ENCODE measurements at regions not wholly inside any gene's neighbourhood (a gene's known extent, or its start where the extent isn't known, plus 50 kb on each side); places are given as distances from the start of the nearest gene placed in this dataset.
"Not testable (repeated sequence)": the region's sequence is repeated elsewhere in the genome, so short reads cannot be mapped to it uniquely, and the experiment has no call there.

DNA sequence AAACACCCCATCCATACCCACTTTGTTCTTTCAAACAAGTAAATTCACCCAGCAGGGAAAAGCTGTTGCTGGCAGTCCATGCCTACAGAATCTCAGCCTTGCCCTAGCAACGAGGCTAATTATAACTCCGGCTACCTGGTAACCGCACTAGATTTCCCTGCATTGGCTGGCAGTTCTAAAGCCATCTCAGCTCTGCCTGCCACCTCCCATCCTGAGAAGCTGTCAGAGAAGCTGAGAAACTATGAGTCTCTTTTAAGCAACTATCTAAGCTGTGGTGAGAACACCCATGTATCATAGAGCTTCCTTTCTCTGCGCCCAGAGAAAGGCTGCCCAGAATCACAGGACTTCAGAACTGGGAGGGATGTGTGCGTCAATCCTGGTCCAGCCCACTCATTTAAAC, 126.5 kb upstream of the NBPF9 start:
- not testable (repeated sequence) for DNase-seq (ENCODE audit: low read depth)

DNA sequence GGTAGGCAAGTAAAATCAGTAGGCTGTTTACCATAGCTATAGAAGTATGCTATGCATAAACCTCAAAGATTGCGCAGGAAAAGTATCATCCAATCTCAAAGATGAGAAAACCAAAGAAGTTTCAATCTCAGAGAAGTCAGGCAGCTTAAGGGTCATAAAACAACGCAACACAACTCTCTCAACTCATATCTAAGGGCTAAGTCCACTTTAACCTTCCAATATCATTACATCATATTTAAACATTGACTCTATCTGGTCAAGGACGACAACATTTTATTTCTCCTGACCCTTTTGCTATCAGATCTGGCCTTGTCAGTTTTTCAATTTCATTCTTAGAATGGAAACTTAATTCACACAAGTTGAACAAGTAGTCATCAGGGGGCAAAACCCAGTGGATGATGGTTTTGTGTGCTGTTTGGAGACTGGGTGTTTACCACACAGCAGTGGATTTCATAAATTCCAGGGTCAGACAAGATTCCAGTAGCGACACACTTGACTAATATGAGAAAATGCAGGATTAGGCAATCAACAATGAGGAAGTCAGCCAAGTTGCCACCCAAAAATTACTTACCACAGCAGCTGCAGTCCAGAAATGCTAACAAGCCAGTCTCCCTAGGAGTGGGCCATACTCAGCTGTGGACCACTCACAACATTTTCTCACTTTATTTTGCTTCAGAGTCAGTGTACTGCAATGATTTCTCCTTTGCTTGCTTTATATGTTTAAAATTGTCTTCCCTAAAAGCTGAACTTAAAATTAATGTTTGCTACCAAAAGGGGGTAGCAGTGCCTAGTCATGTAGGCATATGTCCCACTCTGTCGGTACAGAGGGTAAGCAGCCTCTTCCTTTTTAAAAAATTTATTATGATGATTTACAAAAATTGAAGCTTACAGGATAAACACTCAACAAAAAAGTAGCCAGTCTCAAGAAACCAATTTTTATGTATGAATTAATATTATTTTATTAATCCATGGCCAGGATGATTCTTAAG, 131.9 kb upstream of the NBPF9 start:
- DNase-seq (ENCODE audit: low read depth), result not testable (repeated sequence)

DNA sequence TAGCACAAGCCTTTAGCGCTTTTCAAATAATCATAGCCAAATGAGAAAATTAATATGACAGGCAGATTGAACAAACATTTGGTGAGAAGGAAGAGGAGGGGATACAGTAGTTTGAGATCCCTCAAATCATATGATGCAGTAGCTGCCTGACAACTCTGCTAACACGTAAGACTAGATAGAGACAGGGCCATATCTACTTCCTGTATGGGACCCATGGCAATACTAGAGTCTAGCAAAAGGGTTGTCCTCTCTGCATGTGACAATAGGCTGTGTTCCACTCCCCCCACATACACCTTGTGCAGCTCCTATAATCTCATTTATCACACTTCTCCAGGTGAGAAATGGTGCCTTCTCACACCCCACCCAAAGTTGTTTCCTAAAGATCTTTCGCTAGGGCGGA, 134.2 kb upstream of the NBPF9 start:
- not testable (repeated sequence) for DNase-seq (ENCODE audit: low read depth)

DNA sequence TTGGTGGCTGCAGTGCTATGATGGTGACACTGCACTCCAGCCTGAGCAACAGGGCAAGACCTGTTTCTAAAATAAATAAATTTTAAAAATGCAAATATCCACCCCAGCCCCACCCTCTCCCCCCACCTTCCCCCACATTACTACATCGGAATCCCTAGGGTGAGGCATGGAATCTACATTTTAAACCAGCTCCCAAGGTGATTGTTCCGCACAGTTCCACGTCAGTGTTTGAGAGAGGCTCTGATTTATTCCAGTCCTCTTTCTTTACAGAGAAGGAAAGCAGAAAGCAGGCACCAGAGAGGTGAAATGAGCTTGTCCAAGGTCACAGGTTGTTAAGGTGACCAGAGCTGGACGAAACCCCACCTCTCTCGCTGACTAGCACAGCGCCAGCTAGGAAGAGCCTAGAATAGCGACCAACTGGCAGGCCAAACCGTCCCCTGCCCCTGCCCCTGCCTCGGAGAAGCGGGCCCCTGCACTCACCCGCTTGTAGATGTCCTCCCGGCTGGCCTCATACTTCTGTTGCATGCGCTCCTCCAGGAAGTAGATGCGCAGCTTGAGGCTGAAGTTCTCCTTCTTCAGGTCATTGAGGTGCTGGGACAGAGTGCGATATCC, 136.7 kb upstream of the NBPF9 start:
- not testable (repeated sequence) for DNase-seq (ENCODE audit: low read depth)

DNA sequence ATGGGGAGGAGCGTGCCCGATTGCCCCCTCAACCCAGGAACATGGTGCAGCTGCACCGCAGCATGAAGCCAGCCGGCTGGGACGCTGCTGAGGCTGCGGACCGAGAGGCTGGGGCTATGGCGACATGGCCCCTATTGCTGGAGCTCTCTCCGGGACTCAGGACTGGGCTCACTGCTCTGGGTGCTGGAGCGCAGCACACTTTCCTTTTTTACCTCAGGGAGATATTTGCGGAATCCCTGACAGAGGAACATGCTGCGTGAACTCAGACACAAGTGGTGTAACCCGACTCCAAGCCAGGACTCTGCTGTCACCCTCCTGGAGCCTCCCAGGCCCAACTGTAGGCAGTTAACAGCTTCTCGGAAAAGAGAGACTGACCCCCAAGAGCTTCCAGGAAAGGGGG, 137.2 kb upstream of the NBPF9 start:
- DNase-seq (ENCODE audit: low read depth), result not testable (repeated sequence)

DNA sequence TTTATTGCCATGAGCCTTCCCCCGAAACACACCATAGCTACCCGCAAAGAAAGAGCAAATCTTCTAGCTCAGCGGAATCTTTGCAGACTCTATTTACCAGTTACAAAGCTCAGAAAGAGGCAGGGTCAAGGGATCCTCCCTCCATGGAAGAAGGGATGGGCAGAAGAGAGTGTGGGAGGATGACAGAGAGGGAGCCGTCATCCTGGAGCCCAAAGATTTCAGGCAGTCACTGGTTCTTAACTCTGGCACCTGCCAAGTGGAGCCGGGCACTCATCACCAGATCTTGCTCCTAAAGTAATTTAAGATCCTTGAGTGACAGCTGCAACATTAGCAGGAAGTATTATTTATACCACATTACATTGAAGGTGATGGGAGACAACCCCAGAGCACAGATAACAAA, 137.9 kb upstream of the NBPF9 start:
- not testable (repeated sequence) for DNase-seq (ENCODE audit: low read depth)

DNA sequence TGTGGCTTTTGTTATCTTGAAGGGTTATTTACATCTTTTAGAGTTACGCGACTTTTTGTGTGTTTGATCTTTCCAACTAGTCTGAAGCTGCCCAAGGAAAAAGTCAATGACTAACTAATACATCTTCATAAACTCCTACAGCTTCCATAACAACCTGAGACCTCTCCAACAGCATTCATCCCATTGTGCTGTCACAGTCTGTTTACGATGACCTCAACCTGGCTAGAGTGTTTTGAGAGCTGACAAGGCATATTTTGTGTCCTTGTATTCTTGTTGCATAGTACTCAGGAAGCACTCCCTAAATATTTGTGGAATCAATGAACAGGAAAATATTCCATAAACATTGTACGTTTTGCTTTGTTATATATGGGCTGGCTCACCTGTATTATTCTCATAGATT, 140.2 kb upstream of the NBPF9 start:
- DNase-seq (ENCODE audit: low read depth), result not testable (repeated sequence)

DNA sequence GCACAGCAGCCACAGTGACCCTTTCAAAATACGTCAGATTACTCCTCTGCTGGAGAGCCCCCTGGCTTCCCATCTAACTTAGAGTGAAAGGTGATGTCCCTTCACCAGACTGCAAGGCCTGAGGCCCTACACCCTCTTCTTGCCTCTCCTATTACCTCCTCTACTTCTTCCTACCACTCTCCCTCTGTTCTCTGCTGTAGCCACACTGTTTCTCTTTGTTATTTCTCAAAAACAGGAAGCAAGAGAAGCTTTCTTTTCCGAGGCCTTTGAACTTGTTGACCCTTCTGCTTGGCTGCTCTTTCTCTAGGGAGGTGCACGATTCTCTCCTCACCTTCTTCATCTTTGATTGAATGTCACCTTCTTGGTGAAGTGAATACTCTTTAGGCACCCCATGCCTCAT, 141.3 kb upstream of the NBPF9 start:
- DNase-seq (ENCODE audit: low read depth), result not testable (repeated sequence)

DNA sequence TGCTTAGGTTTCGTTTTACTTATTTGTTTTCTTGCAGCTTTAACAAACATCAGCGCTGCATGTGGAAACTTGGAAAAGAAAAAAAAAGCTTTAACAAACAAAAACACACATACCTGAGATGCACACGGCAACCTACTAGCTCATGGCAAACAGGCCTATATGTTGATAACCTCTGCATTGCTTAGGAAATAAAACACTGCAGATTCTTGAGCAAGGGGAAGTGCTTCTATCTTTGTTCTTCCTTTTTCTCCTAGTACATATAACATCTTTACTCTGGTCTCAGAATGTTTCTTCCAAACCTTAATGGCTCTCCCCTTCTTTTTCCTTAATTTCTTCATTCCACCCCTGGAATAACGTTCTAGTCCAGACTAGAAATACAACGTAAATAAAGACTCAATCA, 142.9 kb upstream of the NBPF9 start:
- DNase-seq (ENCODE audit: low read depth), result not testable (repeated sequence)

DNA sequence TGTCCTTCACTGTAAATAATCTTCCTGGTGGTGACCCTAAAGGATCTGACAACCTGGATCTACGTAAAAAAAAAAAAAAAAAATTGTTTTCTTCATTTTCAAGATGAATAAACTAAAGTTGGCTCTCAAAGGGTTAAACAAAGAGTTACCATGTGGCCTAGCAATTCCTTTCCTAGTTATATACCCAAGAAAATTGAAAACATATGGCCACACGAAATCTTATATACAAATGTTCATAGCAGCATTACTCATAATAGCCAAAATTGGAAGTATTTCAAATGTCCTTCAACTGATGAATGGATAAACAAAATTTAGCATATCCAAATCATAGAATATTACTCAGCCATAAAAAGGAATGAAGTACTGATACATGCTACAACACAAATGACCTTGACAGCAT, 145.3 kb upstream of the NBPF9 start:
- not testable (repeated sequence) for DNase-seq (ENCODE audit: low read depth)

DNA sequence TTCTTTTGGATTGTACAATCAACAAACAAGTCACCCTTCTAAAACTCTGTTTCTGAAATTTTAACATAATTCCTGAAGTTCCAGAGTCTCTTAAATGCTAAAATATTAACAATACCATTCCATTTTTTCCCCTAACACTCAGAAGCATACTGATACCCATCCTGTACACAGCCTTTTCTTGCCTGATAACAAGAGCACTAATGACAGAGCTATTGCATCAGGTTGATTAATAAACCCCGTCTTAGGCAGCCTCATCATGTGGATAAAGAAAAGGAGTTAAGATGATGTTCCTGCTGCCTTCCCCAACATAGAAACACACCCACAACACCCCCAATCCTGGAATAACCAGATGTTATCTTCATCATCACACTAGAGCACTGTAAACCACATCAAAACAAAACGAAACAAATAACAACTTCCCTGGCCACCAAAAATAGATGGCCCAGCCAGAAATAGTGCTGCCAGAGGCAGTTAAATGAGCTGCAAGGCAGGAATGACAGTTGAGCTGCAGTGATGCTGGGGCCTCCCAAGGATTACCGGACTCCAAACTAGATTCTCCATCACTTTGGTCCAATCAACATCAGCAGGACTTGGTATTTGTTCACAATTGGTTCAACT, 146.6 kb upstream of the NBPF9 start:
- not testable (repeated sequence) for DNase-seq (ENCODE audit: low read depth)

DNA sequence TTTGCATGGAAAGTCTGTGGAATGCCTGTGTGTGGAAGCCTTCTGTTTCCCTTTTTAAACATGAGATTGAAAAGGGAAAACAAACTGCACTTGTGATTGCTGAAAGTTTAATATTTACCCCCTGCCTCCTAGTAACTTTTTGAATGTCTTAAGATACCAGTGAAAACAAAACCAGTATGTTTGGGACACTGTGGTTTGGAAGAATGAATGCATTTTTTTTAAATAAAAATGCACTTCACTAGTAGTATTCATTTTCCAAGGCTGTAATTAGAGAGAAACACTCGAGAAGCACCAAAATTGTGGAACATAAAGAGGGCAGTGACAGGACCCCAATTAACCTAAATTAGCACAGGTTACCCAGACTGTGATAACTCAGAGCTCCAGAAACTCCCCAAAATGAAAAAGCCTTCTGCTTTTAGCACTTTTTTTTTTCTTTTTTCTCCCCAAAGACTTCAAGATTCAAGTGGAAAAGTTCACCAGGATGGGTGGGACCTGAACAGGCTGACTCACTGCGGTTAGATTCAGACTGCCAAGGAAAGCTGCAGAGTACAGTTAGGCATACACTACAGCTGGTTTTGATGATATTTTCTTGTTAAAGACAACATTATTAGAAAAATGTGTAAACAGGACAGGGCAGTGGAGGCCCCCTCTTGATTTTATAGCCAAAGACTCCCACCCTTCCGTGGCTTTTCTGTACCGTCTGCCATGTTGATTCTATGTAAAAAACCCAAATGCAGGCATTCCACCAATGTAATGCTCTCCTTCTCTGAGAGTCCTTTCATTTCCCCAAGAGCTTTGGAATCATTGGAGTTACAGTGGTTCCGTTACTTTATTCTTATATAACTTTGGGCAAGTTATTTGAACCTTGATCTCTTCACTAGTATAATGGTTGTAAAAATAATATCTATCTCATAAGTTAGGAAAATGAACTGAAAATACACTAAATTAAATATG, 151.8 kb upstream of the NBPF9 start:
- DNase-seq (ENCODE audit: low read depth), result not testable (repeated sequence)

DNA sequence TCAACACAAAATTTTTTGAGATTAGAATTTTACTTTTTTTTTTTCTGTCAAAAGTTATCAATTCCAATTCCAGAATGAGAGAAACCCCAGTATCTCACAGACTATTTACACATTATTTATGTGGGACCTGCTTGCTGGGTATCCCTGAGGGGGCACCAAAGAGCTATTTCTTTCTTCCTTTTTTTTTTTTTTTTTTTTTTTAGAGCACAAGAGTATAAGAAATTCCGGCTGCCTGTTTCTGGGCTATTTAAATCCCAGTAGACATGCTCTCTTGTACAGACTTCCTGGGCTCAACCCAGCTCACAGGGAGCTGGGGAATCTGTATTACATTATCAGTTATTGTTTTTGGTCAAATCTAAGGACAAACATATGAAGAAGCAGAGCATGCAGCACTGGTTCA, 156.9 kb upstream of the NBPF9 start:
- not testable (repeated sequence) for DNase-seq (ENCODE audit: low read depth)

DNA sequence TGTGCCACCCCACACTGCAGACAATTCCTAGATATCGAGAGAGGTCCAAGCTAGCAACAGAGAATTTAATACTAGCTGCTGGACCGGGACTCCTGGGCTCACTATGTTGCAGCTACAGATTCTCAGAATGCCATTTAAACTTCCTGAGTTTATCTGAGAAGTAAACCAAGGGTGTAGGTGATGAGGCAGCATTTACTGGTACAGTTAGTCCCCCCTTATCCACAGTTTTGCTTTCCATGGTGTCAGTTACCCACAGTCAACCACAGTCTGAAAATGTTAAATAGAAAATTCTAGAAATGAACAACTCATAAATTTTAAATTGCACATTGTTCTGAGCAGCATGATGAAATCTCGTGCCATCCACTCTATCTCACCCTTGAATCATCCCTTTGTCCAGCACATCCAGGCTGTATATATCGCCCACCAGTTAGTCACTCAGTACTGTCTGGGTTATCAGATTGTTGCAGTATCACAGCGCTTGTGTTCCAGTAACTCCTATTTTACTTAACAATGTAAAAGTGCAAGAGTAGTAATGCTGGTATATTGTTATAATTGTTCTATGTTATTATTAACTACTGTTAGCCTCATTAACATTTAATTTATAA, 157.5 kb upstream of the NBPF9 start:
- DNase-seq (ENCODE audit: low read depth), result not testable (repeated sequence)

DNA sequence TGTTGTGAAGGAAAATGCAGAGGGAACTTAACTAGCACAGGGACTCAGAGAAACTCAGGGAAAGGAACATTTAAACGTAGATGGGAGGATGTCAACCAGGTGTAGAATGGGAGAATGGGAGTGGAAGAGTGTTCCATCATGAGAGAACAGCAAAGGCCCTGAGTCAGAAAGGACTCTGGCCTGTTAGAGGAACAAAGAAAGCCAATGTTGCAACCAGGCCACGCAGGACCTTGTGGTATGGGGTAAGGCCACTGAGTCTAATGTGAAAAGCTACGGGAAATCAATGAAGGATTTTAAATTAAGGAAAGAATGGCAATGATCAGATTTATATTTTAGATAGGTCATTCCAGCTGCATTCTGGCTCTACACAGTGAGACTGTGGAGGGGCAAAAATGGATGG, 163.9 kb upstream of the NBPF9 start:
- DNase-seq (ENCODE audit: low read depth), result not testable (repeated sequence)

DNA sequence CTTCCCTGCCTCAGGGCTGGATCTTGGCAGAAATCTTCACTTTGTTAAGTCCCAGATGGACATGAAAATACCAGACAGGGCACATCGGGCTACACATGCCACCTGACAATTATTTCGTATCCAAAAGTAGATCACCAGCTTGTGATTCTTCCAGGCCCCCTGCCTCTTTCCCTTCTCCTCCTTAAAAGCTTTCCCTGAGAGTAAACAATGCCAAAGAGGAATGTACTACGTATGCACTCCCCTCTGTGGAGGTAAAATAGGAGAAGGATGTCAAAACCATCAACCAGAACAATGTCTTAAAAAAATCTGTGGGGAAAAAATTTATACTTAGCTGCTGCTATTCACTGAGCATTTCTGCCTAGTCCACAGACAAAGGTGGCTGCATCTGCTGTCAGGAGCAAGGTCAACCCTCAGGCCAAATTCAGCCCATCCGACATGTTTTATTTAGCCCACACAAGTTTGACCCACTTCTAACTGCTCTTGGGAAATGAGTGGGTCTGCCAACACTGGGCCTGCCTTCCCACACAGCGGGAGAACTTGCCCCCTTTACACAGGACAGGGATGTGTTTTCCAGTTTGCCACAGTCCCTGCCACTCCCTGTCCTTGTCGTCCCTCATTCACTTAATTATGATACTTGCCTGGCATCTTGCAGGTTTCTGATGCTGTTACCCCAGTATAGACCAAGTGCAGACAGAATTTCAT, 165.8 kb upstream of the NBPF9 start:
- not testable (repeated sequence) for DNase-seq (ENCODE audit: low read depth)

DNA sequence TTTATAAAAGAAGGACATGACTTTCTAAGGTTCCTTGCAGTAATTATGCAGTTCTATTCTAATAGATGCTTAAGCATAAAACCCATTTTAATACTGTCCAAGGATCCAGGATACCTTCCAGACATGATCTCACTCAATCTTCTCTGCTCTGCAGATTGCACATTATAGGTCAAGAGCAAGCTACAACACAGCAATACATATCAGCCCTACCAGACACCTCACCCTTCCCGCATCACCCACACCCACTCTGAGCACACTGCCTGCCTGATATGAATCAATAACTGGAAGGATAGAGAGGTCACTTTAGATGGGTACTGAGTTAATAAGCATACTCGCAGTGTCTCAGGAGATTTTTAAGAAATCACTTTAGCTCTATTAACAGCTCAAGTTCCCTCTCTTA, 166.5 kb upstream of the NBPF9 start:
- DNase-seq (ENCODE audit: low read depth), result not testable (repeated sequence)

DNA sequence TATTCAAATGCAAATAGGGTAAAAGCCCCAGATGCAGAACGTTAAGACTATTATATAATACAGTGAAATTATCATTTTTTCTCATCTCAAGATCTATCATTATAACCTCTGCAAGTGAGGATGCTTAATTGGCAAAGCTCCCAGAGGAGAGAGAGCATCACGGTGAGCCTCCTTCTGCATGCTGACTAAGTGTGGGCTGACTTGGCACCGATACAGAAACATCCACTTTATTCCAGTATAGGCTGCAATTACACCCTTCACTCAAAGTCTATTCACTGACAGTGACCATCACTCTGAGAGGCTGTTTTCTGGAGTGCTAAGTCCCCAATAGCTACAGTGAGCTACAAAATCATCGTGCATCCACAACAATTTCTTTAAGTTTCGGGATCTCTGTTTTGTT, 171.1 kb upstream of the NBPF9 start:
- not testable (repeated sequence) for DNase-seq (ENCODE audit: low read depth)

DNA sequence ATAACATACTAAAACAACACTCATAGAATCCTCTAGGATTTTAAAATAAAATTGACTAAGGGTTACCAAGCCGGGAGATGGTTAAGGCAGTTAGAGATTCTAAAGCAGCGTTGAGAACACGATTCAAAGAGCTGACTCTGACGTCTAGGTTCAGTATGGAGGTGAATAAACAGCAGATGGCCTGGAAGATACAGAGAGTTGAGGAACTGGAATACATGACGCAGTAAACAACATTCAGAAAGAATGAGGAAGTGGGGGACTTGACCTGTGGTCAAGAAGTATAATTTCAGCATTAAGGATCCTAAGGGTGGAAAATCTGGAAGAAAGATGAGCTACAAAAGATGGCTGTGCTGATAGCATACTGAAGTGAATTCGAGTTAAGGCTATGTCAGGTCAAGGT, 172.5 kb upstream of the NBPF9 start:
- not testable (repeated sequence) for DNase-seq (ENCODE audit: low read depth)

DNA sequence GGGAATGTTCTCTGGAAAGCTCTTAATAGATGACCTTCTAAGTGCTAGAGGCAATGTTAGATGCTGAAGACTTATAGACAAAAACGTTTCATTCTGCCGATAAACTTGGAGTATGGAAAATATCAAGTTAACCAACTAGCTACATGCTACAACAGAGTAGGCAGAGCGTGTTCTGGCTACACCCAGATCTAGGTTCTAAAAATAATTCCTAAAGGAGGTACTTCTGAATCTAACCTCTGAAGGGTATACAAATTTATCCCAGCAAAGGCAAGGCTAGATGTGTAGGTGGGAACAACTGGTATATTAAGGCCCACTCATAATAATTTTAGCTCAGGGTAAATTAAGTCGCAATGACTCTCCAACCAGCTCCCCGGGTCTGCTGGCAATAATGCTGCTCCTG, 173.1 kb upstream of the NBPF9 start:
- DNase-seq (ENCODE audit: low read depth), result not testable (repeated sequence)

Data from activated T-cell treated with anti-CD3 and anti-CD28 coated beads for 48 hours (primary cell).